ENCODE measurements at regions not wholly inside any gene's neighbourhood (a gene's known extent, or its start where the extent isn't known, plus 50 kb on each side); places are given as distances from the start of the nearest gene placed in this dataset.

DNA sequence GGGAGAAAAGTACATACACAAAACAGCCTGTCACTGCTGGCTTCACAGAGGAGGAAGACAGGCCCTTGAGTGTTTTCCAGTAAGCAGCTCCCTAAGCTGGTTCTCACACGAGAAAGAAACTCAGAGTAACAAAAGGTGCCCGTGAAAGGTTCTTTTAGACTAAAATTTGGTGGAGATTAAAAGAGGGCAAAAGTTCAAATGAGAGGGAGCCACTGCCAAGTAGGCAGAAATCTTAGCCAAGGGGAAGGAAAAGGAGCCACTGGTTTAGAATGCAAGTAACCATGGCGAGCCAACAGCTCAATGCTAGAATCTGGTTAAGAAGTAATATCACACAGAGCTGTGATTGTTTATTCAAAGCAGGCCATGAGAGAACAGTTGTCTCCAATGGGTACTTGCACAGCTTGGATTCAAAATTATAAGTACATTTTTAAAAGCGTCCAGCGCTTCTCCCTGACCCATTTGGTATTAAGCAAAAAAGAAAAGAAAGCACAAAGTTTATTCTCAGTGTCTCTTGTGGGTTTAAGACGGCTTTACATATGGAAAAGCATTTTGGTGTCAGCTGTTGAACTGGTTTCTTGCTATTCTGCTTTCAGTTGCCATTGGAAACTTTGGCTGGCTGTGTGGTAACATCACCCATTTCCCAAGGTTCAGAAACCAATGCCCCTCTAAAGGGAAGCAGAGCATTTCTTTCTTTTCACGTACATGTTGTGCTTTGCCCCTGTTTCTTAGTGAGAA, 648.5 kb downstream of the RNF144B start:
- no peak for DNase-seq (ENCODE audit: low read depth in 2 of 2)

DNA sequence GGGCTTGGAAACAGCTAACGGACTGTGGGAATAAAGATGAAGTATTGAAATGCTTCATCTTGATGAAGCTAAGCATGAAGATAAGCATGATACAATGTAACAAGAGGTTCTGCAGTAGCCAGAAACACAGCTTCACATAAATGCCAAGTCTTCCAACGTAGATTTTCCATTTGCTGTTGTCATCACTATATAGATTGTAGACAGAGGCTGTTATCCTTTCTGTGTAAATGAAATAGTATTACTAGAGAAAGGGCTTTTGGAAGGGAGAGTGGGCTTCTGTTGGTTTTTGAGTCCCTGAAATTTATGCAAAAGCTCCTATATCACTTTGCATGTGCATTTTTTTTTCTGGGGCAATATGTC, 649.0 kb downstream of the RNF144B start:
- no peak for DNase-seq (ENCODE audit: low read depth in 2 of 2)

DNA sequence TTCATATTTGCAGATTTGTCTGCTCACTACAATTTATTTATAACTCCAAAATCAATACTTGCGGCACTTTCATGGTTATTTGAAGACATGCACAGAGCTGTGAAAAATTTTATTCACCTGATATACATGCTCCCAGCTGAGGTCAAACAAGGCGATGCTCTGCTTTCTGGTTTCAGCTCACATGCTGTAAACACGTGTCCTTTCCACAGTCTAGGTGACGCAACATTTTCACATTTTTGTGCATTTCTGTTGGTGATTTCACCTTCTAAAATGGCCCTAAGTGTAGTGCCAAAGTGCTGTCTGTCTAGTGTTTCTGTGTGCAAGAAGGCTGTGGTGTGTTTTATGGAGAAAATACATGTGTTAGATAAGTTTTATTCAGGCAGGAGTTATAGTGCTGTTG, 650.5 kb downstream of the RNF144B start:
- DNase-seq (ENCODE audit: low read depth in 2 of 2), result no peak

DNA sequence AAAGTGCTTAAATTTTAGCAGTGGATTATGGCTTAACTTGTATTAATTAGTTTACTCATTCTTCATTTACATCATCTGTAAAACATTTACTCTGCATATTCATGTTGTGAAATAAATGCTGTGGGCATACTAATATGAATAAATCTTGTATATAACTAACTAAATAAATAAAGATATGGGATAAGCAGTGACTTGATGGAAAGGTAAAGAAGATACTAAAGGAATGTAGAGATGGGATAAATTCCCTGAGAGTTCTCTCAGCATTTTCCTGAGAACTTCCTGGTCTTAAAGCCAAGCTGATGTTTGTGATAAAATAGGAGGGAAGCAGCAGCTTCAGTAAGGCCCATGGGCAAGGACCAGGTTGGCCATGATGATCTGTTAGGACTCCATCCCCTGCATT, 652.1 kb downstream of the RNF144B start:
- no peak for DNase-seq (ENCODE audit: low read depth in 2 of 2)

DNA sequence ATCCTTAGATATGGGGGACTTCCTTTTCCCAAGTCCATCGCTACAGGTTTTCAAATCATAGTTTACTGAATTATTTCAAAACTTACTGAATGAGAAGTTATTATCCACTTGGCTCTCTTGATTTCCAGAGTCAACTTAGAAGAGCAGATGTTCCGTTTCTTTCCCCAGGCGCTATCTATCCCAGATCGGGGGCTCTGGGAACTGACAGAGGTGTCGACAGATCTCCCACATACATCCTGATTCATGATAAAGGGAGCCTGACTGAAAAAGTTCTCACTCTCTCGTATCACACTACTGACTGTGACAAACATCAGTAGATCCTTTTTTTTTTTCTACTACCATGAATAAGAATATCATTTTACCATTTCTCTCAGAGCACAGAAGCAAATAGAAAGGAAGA, 654.8 kb downstream of the RNF144B start:
- no peak for DNase-seq (ENCODE audit: low read depth in 2 of 2)

DNA sequence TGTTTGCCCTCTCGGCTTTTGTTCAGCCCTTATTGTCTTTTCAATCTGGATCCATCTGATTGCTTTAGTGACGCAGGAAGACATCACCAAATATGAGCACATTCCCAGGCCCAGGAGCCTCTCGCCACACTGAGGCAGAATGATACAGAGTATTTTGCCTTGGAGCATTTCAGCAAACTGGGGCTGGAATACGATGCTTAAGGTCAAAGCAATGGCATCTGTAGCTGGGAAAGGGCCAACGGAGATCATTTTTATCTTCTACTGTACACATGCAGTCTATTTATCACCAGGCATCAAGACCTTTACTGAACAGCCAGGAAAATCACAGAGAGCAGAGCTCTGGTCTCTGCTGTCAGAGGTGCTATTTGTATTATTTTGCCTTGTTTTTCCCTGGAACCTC, 655.3 kb downstream of the RNF144B start:
- DNase-seq (ENCODE audit: low read depth in 2 of 2), result no peak

DNA sequence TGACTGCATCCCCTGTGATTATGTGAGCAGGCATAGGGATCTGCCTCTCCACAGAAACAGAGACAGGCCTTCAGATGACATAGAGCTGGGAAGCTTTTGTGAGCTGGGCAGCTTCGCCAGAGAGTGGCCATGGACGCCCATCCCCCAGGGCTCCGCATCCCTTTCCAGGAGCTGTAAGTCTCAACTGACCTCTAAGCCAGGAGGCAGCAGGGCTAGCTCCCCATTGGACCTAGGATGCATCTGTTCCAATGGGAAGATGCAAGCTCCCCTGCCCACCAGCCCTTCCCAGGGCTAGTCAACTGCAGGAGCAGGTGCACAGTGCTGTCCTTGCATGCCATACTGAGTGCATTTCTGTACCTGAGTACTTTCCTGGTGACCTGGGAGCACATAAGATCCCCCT, 663.6 kb downstream of the RNF144B start:
- DNase-seq (ENCODE audit: low read depth in 2 of 2), result no peak

DNA sequence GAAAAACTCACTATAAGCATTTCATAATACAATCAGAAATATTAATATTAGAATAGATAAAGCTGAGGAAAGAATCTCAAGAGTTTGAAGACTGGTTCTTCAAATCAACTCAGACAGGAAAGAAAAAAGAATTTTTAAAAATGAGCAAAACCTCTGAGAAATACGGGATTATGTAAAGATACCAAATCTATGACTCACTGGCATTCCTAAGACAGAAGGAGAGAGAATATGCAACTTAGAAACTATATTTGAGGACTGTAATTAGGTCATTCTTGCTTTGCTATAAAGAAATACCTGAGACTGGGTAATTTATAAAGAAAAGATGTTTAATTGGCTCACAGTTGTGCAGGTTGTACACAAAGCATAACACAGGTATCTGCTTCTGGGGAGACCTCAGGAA, 665.1 kb downstream of the RNF144B start:
- no peak for DNase-seq (ENCODE audit: low read depth in 2 of 2)

DNA sequence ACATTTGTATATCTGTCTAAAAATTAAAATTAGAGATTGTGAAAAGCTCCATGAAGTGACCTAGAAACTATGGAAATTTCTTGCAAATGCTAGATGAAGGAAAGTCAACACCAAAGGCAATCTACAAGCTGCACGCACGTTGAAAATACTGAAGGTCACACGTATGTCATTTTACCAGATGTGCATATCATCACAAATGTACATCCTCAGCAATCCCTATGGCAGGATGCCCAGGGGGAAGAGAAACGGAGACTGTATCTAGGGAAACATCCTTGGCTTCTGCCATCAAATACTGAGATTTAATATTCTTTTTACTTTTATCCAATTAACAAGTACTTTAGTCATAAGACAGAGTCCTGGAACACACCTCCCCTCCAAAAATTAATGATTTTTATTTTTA, 672.0 kb downstream of the RNF144B start:
- no peak for DNase-seq (ENCODE audit: low read depth in 2 of 2)

DNA sequence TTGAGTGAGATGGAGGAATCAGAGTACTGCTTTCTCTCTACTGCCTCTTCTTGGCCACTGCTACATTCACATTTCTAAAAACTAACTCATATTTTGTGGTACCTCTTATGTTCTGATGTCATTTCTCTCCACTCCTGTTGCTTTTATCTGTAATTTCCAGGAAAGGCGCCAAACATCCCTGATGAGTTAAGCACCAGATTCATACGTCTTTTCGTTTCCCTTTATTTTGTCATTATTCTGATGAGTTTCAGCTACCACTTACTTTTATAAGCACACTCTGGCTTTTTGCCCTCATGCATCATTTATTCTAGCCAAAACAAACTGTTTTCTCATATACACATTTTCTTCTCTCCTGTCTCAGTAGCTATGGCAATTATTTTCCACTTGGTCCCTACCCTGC, 680.0 kb downstream of the RNF144B start:
- DNase-seq (ENCODE audit: low read depth in 2 of 2), result no peak

DNA sequence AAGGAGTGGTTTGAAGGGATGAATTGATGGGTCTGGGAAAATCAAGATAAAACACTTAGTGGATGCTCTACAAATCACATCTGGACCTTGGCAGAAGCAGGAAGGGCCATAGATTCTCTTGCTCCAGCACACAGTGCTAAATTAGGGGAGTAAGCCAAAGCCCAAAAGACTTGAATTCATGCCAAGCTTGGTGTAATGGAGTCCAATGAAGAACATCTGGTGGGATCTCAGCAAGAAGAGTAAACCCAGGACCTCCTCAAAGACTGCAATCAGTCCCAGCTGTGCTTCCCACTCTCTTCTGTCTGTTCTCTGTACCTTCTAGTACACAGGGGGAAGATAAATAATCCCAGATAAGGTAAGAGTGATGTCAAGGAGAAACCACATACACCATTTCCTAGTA, 683.4 kb downstream of the RNF144B start:
- no peak for DNase-seq (ENCODE audit: low read depth in 2 of 2)

DNA sequence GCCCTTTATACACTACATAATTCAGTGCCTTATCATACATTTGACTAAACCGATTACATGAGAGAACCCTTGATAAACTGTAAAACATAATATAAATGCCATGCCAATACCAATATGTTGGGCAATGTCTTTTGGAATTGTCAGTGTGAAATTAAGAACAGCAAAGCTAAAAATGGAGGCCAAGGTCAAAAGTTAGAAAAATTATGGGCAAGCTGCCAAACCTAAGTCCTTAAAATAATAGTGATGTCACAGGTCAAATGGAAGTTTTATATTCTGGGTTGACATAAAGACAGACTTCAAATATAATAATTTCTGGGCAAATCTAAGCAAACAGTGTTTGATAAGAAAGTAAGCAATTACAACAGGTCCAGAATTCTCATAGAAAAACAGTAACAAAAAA, 696.7 kb downstream of the RNF144B start:
- DNase-seq (ENCODE audit: low read depth in 2 of 2), result no peak

DNA sequence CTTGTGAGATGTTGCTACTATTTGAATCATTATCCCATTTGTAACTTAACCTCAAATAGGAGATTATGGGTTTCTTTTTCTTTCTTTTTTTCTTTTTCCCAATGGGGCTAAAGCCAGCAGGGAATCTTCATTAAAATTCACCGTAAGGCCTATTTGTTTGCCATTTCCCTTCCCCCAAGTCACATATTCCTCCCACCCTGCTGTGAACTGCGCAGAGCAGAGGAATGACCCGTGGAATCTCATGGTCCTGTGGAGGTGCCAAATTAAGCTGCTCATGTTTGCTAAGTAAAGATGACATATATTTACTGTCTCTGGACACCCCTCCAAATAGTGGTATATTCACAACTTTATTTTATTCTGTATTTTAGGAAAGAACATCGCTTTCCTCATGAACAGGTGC, 699.3 kb downstream of the RNF144B start:
- DNase-seq (ENCODE audit: low read depth in 2 of 2), result no peak

DNA sequence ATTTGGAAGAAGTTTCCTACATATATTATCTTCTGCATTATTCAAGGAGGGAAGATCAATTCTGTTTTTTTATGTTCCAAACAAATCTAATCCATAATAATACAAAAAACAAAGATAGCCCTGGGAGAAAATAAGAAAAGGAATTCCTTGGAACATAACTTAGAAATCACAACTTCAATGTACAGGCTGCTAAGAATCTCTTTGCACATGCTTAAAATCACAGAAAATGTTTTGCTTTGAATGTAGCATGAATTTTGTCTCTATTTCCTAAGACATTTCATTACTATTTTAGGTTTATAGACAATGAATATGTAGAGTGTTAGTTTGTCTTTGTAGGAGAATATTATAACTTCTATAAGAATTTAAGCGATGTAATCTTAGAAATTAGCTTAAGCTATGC, 700.1 kb downstream of the RNF144B start:
- DNase-seq (ENCODE audit: low read depth in 2 of 2), result no peak

DNA sequence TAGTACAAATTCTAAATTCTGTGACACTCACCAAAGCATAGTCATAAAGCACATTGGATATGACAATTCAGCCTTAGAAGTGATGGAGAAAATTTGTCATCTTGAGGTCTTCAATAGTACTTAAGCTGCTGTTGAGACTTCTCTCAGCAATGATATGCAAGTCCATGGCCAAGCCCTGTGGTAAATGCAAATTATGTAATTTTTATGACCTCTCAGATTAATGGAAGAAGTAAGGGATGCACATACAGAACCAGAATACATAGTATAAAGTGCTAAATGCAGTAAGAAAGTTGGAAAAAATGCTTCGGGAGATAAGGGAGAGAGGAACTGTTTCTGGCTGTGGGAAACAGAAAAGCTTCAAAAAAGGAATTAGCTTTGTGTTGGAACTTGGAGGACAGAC, 700.7 kb downstream of the RNF144B start:
- DNase-seq (ENCODE audit: low read depth in 2 of 2), result no peak

DNA sequence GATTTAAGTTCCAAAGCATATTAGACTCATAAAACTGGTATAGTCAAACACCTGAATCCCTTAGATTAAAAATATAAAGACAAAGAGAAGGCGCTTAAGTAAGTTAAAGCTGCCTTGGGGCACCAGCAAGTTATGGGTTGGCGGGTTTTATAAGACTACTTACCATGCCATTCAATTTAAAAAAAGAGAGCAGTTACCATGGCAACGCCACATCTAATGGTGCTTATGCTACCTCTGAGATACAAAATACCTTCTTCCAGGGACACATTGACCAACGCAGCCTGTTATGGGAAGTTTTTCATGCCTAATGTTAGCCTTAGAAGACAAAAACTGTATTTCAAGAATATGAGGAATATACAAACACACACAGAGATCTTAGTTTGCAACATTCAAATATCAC, 713.6 kb downstream of the RNF144B start:
- DNase-seq (ENCODE audit: low read depth in 2 of 2), result no peak

DNA sequence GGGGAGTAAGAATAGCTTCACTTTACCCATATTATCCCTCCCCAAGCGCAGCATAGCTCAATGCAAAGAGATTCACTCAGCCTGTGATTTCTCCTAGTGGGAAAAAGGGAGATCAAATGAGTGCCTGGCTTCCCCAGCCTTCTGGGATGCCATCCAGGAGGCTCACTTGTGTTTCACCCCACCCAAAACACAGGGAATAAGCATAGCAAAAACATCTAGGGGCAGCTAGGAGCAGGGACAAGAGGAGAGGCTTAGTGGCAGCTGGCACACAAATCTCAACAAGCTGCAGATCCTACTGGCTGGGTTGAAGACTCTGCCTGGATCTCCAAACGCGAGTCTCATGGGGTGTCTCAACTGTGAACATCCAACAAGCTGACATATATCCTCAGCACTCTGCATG, 715.8 kb downstream of the RNF144B start:
- no peak for DNase-seq (ENCODE audit: low read depth in 2 of 2)

DNA sequence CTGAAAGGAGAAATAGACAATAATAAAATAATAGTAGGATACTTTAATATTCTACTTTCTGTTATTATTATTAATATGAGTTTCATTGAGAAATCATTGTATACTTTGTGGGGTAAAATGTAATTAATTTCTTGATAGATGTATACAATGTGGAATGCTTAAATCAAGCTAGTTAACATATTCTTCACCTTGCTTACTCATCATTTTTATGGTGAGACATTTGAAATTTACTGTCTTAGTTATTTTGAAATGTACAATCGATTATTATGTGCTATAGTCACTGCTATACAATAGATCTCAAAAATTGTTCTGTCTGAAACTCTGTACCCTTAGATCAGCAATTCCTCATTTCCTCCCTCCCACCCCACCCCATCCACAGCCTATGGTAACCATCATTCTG, 720.3 kb downstream of the RNF144B start:
- DNase-seq (ENCODE audit: low read depth in 2 of 2), result no peak

DNA sequence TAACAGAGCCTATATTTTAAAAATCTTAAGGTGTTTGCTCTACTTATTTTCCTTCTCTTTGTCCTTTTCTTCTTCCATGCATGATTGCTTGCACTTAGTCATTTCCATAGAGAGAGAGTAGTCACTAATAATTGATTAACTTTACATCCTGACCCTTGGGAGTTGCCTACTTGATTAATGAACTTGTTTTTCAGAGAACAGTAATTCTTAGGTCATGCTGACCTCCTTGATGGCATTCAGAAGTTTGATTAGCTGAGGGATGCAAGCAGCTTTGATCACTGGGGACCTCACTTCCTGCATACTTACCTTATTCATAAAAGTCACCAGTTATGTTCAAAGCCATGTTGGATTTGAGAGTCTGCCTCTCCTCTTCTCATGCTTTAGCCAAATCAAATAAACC, 715.6 kb upstream of the ID4 start:
- DNase-seq (ENCODE audit: low read depth in 2 of 2), result no peak

DNA sequence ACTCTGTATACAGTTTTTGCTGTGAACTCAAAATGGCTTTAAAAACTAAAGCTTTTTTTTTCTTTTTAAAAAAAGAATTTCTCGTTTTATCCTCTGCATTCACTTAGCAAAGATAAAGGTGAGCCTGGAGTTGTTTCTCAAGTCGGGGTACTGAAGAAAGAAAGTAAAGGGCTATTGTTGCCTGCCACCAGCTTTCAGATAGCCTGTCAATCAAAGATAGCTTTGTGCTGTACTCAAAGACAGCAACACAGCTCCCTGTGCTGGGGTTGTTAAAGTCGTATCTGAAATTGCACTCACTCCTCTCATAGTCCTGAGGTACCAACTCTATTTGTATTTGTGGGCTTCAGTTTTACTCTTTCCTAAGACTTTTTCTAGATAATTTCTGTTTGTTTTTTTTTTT, 710.1 kb upstream of the ID4 start:
- no peak for DNase-seq (ENCODE audit: low read depth in 2 of 2)

DNA sequence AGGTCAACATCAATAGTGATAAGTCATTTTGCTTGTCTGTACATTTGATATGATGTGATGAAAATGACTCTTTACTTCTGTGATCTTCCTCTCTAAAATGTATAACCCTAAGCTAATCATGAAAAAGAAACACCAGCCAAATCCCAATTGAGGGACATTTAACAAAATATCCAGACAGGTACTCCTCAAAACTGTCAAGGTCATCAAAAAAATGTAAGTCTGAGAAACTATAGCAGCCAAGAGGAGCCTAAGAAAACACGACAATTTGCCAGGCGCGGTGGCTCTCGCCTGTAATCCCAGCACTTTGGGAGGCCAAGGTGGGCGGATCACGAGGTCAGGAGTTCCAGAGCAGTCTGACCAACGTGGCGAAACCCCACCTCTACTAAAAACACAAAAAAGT, 708.5 kb upstream of the ID4 start:
- DNase-seq (ENCODE audit: low read depth in 2 of 2), result no peak

DNA sequence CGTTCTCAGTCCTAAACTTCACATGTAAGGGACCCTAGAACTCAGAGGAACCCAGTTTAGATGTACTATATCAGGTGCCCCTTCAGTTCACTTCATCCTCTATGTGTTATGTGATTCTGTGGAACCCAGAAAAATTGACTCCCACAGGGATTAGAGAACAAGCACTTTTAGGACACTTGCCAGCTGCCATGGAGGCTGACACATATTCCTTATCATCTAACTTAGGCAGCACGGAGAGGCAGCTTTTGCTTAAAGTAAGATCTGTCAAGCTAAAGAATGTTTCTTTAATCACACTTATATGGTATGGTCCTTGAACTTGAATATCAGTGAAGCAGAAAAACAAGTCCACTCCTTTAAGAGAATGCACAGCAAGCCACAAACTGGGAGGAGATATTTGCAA, 701.5 kb upstream of the ID4 start:
- DNase-seq (ENCODE audit: low read depth in 2 of 2), result no peak

DNA sequence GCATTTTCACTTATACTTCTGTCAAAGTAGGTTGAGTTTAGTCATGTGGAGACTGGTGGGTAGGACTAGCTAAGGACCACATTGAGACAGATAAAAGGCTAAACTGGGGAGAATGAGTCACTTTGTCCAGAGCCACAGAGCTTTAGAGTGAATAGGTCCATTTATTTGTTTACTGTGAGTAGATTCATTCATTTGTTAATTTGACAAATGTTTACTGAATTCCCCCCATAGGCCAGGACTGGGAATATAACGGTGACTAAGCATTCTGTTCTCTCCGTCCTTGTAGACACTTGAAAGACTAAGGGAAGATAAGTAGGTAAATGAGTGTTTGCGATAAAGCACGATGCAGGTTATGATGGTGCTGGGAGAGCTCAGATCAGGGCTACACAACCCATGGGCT, 699.7 kb upstream of the ID4 start:
- no peak for DNase-seq (ENCODE audit: low read depth in 2 of 2)

DNA sequence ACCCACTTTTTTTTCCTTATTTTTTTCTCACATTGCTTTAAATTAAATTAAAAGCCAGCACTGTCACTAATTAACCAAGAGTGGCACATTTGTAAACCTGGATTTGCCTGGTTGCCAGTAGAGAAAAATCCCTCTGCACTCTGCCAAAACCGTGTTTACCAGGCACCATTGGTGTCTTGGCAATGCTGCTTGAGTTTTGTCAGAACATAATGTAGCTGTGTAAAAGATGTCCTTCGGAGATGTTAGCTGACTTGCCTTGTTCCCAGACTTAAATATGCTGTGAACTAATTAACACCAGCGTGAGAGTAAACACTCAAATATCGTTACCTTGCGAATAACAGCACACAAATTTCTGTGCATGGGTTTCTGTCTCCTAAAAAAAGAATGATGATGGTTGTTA, 694.9 kb upstream of the ID4 start:
- no peak for DNase-seq (ENCODE audit: low read depth in 2 of 2)

DNA sequence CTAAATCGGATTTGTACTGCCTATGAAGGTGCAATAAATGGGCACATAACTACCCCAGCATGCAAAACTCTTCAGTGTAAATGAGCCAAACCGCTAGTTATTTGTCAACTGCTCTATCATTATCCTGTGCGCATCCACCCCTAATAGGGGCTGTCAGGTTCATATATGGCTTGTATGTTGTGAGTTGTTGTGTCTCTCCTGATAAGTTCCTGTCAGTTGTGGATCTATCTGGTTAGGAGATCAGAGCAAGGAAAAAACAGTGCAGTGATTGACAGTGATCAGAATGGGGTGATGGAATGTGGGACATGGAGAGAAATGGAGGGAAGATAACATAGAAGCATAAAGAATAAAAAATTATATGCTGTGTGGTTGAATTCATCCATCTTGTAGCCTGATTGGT, 686.9 kb upstream of the ID4 start:
- no peak for DNase-seq (ENCODE audit: low read depth in 2 of 2)
